ENCODE measurements at regions not wholly inside any gene's neighbourhood (a gene's known extent, or its start where the extent isn't known, plus 50 kb on each side); places are given as distances from the start of the nearest gene placed in this dataset.

GRCh38 chr5:42059778-42060464 lies 134.8 kb downstream of the FBXO4 start:
- TF ChIP-seq, protein P1, sequence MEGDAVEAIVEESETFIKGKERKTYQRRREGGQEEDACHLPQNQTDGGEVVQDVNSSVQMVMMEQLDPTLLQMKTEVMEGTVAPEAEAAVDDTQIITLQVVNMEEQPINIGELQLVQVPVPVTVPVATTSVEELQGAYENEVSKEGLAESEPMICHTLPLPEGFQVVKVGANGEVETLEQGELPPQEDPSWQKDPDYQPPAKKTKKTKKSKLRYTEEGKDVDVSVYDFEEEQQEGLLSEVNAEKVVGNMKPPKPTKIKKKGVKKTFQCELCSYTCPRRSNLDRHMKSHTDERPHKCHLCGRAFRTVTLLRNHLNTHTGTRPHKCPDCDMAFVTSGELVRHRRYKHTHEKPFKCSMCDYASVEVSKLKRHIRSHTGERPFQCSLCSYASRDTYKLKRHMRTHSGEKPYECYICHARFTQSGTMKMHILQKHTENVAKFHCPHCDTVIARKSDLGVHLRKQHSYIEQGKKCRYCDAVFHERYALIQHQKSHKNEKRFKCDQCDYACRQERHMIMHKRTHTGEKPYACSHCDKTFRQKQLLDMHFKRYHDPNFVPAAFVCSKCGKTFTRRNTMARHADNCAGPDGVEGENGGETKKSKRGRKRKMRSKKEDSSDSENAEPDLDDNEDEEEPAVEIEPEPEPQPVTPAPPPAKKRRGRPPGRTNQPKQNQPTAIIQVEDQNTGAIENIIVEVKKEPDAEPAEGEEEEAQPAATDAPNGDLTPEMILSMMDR (conservative IDR thresholded peaks at IDR 0.05; ENCODE audit: low read length): no peak
- no peak for TF ChIP-seq EZH2phosphoT487 (IDR thresholded peaks at IDR 0.05; ENCODE audit: borderline replicate concordance)
